Neural cell (in vitro differentiated cells): ENCODE measurements at regions not wholly inside any gene's neighbourhood (a gene's known extent, or its start where the extent isn't known, plus 50 kb on each side); places are given as distances from the start of the nearest gene placed in this dataset.

Experiments used
- H2AFZ ChIP-seq: fragments of 200-600, 300-800 bp; sonication (generic), shearing (Covaris generic); 2 replicates; pipeline ENCODE4 v1.6.0; 2014; ENCODE audit warnings: low read depth, mild to moderate bottlenecking, antibody characterized with exemption, low read length, moderate library complexity
- H3F3A ChIP-seq: fragments of 200-600 bp; shearing (Covaris generic); 2 replicates; pipeline ENCODE4 v1.6.1; 2016; ENCODE audit warnings: mild to moderate bottlenecking, moderate library complexity, mixed read lengths, antibody characterized with exemption, low read length; ENCODE audit not compliant: insufficient read depth, poor library complexity, severe bottlenecking
- H3K27ac ChIP-seq: fragments of 200-600, 300-800 bp; sonication (generic), shearing (Covaris generic); 2 replicates; pipeline ENCODE4 v1.5.1; 2014; ENCODE audit warnings: mild to moderate bottlenecking, low read length, moderate library complexity
- H3K27me3 ChIP-seq: fragments of 300-800, 200-600 bp; sonication (generic), shearing (Covaris generic); 2 replicates; pipeline ENCODE4 v1.6.0; 2014; ENCODE audit warnings: mild to moderate bottlenecking, low read depth, low read length, moderate library complexity; ENCODE audit not compliant: insufficient read depth
- H3K36me3 ChIP-seq: fragments of 300-800, 200-600 bp; sonication (generic), shearing (Covaris generic); 2 replicates; pipeline ENCODE4 v1.5.1; 2014; ENCODE audit warnings: mild to moderate bottlenecking, antibody characterized with exemption, low read length, moderate library complexity; ENCODE audit not compliant: insufficient read depth
- H3K4me2 ChIP-seq: fragments of 300-800, 200-600 bp; sonication (generic), shearing (Covaris generic); 2 replicates; pipeline ENCODE4 v1.6.0; 2014; ENCODE audit warnings: mild to moderate bottlenecking, low read length
- H3K4me3 ChIP-seq: fragments of 300-800, 200-600 bp; sonication (generic), shearing (Covaris generic); 2 replicates; pipeline ENCODE4 v1.5.1; 2014; ENCODE audit warnings: mild to moderate bottlenecking, low read length, moderate library complexity
- H3K79me2 ChIP-seq: fragments of 200-600 bp; shearing (Covaris generic); replicated peaks from 2 replicates; pipeline ENCODE4 v1.6.0; 2014; ENCODE audit warnings: mild to moderate bottlenecking, low read length, moderate library complexity; ENCODE audit not compliant: insufficient read depth
- H3K9ac ChIP-seq: fragments of 300-800, 200-600 bp; sonication (generic), shearing (Covaris generic); 2 replicates; pipeline ENCODE4 v1.6.1; 2016; ENCODE audit warnings: mild to moderate bottlenecking, low read length, mixed read lengths
- H3K9me2 ChIP-seq: fragments of 200-600 bp; shearing (Covaris generic); 2 replicates; pipeline ENCODE4 v1.6.1; 2016; ENCODE audit warnings: mild to moderate bottlenecking, low read length, mixed read lengths; ENCODE audit not compliant: insufficient read depth
- H3K9me3 ChIP-seq: fragments of 200-600, 300-800 bp; sonication (generic), shearing (Covaris generic); 2 replicates; pipeline ENCODE4 v1.6.1; 2016; ENCODE audit warnings: mild to moderate bottlenecking, mixed run types, low read length, moderate library complexity, mixed read lengths
- H4K20me1 ChIP-seq: fragments of 200-600 bp; shearing (Covaris generic); 2 replicates; pipeline ENCODE4 v1.6.1; 2016; ENCODE audit warnings: mild to moderate bottlenecking, mixed run types; ENCODE audit not compliant: insufficient read depth
- CTCF ChIP-seq: fragments of 450-650 bp; IDR thresholded peaks from 2 replicates; pipeline ENCODE4 v1.5.1; 2014; ENCODE audit warnings: antibody characterized with exemption, mild to moderate bottlenecking, moderate library complexity; ENCODE audit not compliant: poor library complexity, severe bottlenecking
- EP300 ChIP-seq: fragments of 450-650 bp; conservative IDR thresholded peaks from 2 replicates; pipeline ENCODE4 v1.6.1; 2014; ENCODE audit warnings: antibody characterized with exemption, mild to moderate bottlenecking, moderate library complexity; ENCODE audit not compliant: poor library complexity, severe bottlenecking
- EZH2 ChIP-seq: fragments of 200-600, 300-800 bp; shearing (Covaris generic), sonication (generic); IDR thresholded peaks from 2 replicates; pipeline ENCODE4 v1.6.1; 2014; ENCODE audit warnings: antibody characterized with exemption, low read length, borderline replicate concordance, mild to moderate bottlenecking; ENCODE audit not compliant: insufficient read depth, poor library complexity, severe bottlenecking
- MXI1 ChIP-seq: fragments of 450-650 bp; conservative IDR thresholded peaks from 2 replicates; pipeline ENCODE4 v1.6.1; 2014; ENCODE audit warnings: antibody characterized with exemption, mild to moderate bottlenecking; ENCODE audit not compliant: poor library complexity, severe bottlenecking
- POLR2AphosphoS5 ChIP-seq: IDR thresholded peaks from 2 replicates; pipeline ENCODE4 v1.6.1; 2012
- RAD21 ChIP-seq: fragments of 450-650 bp; conservative IDR thresholded peaks from 2 replicates; pipeline ENCODE4 v1.6.1; 2014; ENCODE audit warnings: antibody characterized with exemption, mild to moderate bottlenecking, moderate library complexity
- REST ChIP-seq: IDR thresholded peaks from 2 replicates; pipeline ENCODE4 v1.6.1; 2012; ENCODE audit warnings: borderline replicate concordance
- SMC3 ChIP-seq: fragments of 450-650 bp; conservative IDR thresholded peaks from 2 replicates; pipeline ENCODE4 v1.6.1; 2014; ENCODE audit warnings: antibody characterized with exemption, mild to moderate bottlenecking, moderate library complexity; ENCODE audit not compliant: poor library complexity
- TAF1 ChIP-seq: IDR thresholded peaks from 2 replicates; pipeline ENCODE4 v1.6.1; 2012; ENCODE audit warnings: low read depth

GRCh38 chr2:80926168-80926567 is 621.6 kb upstream of the LRRTM1 start:
- Histone ChIP-seq H2AFZ (no peak overlapping the region), H3F3A (no peaks in the 10 kb centered on the region), H3K27me3 (no peaks in the 10 kb centered on the region), H3K9me3 (no peaks in the 10 kb centered on the region), H3K9me2 (no peaks in the 10 kb centered on the region), H3K36me3 (no peaks in the 10 kb centered on the region), H3K4me3 (no peak overlapping the region), H3K79me2 (no peaks in the 10 kb centered on the region), H4K20me1 (no peaks in the 10 kb centered on the region), H3K4me2 (no peak overlapping the region), H3K9ac (no peak overlapping the region), H3K27ac (no peak overlapping the region)
- no peak for TF ChIP-seq EP300
- no peak for TF ChIP-seq SMC3
- TF ChIP-seq RAD21, result no peak
- no peak for TF ChIP-seq CTCF
- TF ChIP-seq MXI1, result no peak

- H3K9ac ChIP-seq, result no peak overlapping the region
- no peaks in the 10 kb centered on the region for H3K27me3 ChIP-seq
- no peak overlapping the region for H2AFZ ChIP-seq
- H3F3A ChIP-seq, result no peaks in the 10 kb centered on the region
- no peak for TF ChIP-seq MXI1
- no peak for TF ChIP-seq SMC3
- no peak for TF ChIP-seq EP300
- no peak for TF ChIP-seq EZH2
- TF ChIP-seq RAD21, result no peak
- TF ChIP-seq CTCF, result no peak
- no peak for TF ChIP-seq TAF1
- TF ChIP-seq POLR2AphosphoS5, result no peak
- no peak for TF ChIP-seq REST
- no peaks in the 10 kb centered on the region for H3K9me3 ChIP-seq
- H3K4me2 ChIP-seq, result no peak overlapping the region
- no peaks in the 10 kb centered on the region for H3K36me3 ChIP-seq
- no peak overlapping the region for H3K4me3 ChIP-seq
- H3K9me2 ChIP-seq, result no peaks in the 10 kb centered on the region
- H3K27ac ChIP-seq, result no peak overlapping the region
- H4K20me1 ChIP-seq, result no peaks in the 10 kb centered on the region
- H3K79me2 ChIP-seq, result no peaks in the 10 kb centered on the region
Measured at GRCh38 chr2:80896576-80896975, 592.0 kb upstream of the LRRTM1 start.
